ENCODE measurements at regions not wholly inside any gene's neighbourhood (a gene's known extent, or its start where the extent isn't known, plus 50 kb on each side); places are given as distances from the start of the nearest gene placed in this dataset.

GRCh38 chr12:46892034-46892705, 66.4 kb upstream of the SLC38A4 start:
- Histone ChIP-seq H3K36me3 (no peaks in the 10 kb centered on the region), H3K9me3 (no peaks in the 10 kb centered on the region), H3K27me3 (no peaks in the 10 kb centered on the region), H3K4me1 (no peaks in the 10 kb centered on the region), H3K27ac (no peak overlapping the region), H3K4me3 (no peak overlapping the region)
- DNase-seq, result no peak
- TF ChIP-seq, protein P1, sequence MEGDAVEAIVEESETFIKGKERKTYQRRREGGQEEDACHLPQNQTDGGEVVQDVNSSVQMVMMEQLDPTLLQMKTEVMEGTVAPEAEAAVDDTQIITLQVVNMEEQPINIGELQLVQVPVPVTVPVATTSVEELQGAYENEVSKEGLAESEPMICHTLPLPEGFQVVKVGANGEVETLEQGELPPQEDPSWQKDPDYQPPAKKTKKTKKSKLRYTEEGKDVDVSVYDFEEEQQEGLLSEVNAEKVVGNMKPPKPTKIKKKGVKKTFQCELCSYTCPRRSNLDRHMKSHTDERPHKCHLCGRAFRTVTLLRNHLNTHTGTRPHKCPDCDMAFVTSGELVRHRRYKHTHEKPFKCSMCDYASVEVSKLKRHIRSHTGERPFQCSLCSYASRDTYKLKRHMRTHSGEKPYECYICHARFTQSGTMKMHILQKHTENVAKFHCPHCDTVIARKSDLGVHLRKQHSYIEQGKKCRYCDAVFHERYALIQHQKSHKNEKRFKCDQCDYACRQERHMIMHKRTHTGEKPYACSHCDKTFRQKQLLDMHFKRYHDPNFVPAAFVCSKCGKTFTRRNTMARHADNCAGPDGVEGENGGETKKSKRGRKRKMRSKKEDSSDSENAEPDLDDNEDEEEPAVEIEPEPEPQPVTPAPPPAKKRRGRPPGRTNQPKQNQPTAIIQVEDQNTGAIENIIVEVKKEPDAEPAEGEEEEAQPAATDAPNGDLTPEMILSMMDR (IDR thresholded peaks at IDR 0.05), result no peak
- TF ChIP-seq POLR2A (IDR thresholded peaks at IDR 0.05), result no peak

DNA sequence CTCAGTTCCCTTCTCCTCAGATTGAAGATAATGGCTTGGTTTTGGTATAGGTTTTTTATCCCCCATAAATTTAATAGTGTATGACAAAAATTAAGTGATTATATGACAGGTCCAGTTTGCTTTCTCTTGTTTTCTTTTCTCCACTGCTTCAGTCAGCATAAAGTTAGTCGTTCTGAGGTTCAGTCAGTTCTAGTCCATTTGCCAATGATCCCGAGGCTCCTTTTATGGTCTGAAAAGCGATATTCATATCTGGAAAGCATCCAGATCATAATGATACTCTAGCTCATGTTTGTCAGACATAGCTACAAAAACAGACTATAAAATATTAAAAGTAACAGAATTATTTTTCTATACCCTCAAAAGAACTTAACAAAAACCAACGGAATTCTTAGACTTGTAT, 67.1 kb upstream of the SLC38A4 start:
- H3K9me3 ChIP-seq, result no peaks in the 10 kb centered on the region
- no peak for TF ChIP-seq POLR2A (IDR thresholded peaks at IDR 0.05)
- no peaks in the 10 kb centered on the region for H3K27me3 ChIP-seq
- H3K4me1 ChIP-seq, result no peaks in the 10 kb centered on the region
- no peak overlapping the region for H3K4me3 ChIP-seq
- no peaks in the 10 kb centered on the region for H3K36me3 ChIP-seq
- no peak for DNase-seq
- H3K27ac ChIP-seq, result no peak overlapping the region

DNA sequence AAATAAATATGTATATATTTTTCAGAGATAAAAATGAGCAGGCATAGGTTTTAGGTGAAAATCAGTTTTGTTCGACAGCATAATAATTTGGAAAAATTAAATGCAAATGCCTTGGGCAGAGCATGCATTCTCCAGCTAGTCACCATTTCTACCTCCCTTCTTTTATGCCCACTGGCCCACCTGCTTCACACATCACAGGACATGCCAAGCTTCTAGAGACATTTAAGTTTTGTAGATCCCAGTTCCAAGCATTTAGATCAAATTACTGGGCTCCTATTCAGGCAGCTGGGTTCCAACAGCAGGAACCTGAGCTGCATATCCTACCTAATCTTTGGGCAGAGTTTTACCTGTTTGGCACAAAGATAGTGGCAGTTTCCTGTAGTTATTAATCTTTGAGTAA, 67.6 kb upstream of the SLC38A4 start:
- no peak for DNase-seq
- Histone ChIP-seq H3K4me1 (no peaks in the 10 kb centered on the region), H3K36me3 (no peaks in the 10 kb centered on the region), H3K27me3 (no peaks in the 10 kb centered on the region), H3K27ac (no peak overlapping the region), H3K4me3 (no peak overlapping the region), H3K9me3 (no peaks in the 10 kb centered on the region)
- TF ChIP-seq, protein P1 (IDR thresholded peaks at IDR 0.05), result no peak
- no peak for TF ChIP-seq POLR2A (IDR thresholded peaks at IDR 0.05)

- H3K27ac ChIP-seq, result no peak overlapping the region
These were observed 69.9 kb upstream of the SLC38A4 start for GRCh38 chr12:46895726-46896125.

GRCh38 chr12:46896680-46897079, 70.9 kb upstream of the SLC38A4 start:
- DNase-seq, result no peak
- TF ChIP-seq, protein P1 (IDR thresholded peaks at IDR 0.05), result no peak
- no peak for TF ChIP-seq POLR2A (IDR thresholded peaks at IDR 0.05)
- H3K9me3 ChIP-seq, result no peaks in the 10 kb centered on the region
- no peaks in the 10 kb centered on the region for H3K4me1 ChIP-seq
- no peaks in the 10 kb centered on the region for H3K36me3 ChIP-seq
- no peak overlapping the region for H3K27ac ChIP-seq
- H3K27me3 ChIP-seq, result no peaks in the 10 kb centered on the region
- H3K4me3 ChIP-seq, result no peak overlapping the region

More at GRCh38 chr12:46895726-46896125, 69.9 kb upstream of the SLC38A4 start:
- no peaks in the 10 kb centered on the region for H3K4me1 ChIP-seq
- no peaks in the 10 kb centered on the region for H3K27me3 ChIP-seq
- TF ChIP-seq, protein P1 (IDR thresholded peaks at IDR 0.05), result no peak
- no peak for TF ChIP-seq POLR2A (IDR thresholded peaks at IDR 0.05)
- H3K36me3 ChIP-seq, result no peaks in the 10 kb centered on the region
- DNase-seq, result no peak
- no peaks in the 10 kb centered on the region for H3K9me3 ChIP-seq
- H3K4me3 ChIP-seq, result no peak overlapping the region

GRCh38 chr12:46898152-46898931, 72.5 kb upstream of the SLC38A4 start:
- no peaks in the 10 kb centered on the region for H3K27me3 ChIP-seq
- no peak for DNase-seq
- TF ChIP-seq, protein P1 (IDR thresholded peaks at IDR 0.05), result no peak
- no peak for TF ChIP-seq POLR2A (IDR thresholded peaks at IDR 0.05)
- no peaks in the 10 kb centered on the region for H3K9me3 ChIP-seq
- no peaks in the 10 kb centered on the region for H3K36me3 ChIP-seq
- no peaks in the 10 kb centered on the region for H3K4me1 ChIP-seq
- no peak overlapping the region for H3K4me3 ChIP-seq
- H3K27ac ChIP-seq, result no peak overlapping the region

All from Peyer's patch (tissue), 4 donors.